ENCODE measurements at regions not wholly inside any gene's neighbourhood (a gene's known extent, or its start where the extent isn't known, plus 50 kb on each side); places are given as distances from the start of the nearest gene placed in this dataset.

DNA sequence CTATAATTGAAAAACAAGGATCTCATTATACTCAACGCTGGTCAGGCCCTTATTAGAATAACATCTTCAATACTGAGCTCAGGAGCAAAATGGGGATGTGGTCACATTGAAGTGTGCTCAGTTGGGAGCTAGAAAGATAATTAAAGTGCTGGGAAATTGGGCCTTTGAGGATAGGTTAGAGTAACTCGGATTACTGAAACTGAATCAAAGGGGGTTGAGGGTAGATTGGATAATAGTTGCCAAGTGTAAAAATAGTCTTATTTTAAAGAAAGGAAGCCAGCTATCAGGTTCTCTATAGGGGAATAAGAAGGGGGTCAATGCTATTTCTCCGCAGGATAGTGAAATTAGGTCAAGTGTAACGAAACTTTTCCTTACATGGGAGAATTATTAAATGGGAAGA is 391.0 kb upstream of the PTPRD start:
- no peak for DNase-seq

DNA sequence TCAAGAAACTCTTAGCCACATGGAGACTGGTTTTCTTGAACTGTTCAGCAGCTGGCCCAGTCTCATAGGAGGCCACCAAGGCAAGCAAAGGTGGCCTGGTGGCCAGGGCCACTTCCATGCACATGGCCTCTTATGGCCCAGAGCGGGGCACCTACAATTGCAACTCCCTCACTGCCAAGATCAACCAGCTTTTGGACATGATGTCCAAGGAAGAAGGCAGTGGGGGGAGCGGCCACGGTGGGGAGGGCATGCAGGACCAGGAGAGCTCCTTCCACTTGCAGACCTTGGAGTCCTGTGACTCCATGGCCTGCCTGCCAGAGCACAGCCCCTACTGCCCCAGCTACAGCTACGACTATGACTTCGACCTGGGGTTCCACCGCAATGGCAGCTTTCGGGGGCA is 398.9 kb upstream of the PTPRD start:
- DNase-seq = no peak

DNA sequence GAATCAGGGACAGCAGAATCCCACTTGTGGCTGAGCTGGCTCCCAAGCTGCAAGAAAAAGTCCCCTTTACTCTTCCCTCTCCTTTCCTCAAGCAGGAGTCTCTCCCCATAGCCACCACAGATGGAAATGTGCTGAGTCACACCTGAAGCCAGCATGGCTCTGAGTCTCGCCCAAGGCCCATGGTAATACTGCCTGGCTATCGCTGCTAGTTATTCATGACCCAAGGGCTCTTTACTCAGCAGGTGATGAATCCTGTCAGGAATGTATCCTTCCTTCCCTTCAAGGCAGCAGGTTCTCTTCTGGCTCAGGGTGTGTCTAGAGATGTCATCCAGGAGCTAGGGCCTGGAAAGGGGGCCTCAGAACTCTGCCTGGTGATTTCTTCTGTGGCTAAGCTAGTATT is 403.3 kb upstream of the PTPRD start:
- DNase-seq = no peak

DNA sequence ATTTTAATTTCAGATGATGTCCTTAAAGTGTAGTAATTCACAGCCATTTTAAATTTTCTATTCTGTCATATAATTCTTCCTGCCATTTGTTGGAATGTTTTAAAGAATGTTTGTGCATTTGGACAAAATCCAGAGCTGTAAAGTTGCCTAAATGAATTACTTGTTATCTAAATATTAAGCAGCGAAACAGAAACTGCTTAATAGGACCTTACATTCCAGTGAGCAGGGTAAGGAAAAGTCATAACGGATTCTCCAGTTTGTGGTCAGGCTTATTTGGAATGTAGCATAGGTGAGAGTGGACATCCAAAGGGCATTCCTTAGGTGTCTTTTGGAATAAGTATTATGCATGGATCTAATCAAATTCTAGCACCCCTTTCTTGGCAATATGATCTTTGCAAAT is 410.4 kb upstream of the PTPRD start:
- DNase-seq = no peak

DNA sequence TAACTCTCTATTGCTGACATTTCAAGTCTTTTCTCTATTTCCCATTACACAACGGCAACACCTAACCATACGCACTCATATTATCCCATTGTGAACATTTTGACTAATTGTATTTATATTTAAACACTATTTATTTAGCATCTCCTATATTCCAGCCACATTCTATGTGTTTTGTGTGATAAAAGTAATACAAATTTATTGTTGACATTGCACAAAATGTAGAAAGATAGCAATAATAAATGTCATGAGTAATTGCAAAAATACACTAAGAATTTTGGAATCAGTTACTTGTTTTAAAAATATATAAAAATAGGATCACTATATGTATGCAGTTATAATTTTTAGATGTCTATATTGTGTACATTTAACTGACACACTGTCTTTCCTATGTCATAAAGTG is 413.0 kb upstream of the PTPRD start:
- DNase-seq = no peak

DNA sequence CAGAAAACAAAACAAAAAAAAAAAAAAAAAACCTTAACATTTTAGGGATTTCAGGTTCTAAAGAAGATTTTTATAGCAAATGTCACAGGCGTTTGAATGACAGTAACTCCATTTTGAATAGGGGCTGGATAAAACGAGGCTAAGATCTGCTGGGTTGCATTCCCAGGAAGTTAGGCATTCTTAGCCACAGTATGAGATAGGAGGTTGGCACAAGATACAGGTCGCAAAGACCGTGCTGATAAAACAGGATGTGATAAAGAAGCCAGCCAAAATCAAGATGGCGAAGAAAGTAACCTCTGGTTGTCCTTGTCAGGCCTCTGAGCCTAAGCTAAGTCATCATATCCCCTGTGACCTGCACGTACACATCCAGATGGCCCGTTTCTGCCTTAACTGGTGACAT is 425.6 kb upstream of the PTPRD start:
- DNase-seq = no peak

DNA sequence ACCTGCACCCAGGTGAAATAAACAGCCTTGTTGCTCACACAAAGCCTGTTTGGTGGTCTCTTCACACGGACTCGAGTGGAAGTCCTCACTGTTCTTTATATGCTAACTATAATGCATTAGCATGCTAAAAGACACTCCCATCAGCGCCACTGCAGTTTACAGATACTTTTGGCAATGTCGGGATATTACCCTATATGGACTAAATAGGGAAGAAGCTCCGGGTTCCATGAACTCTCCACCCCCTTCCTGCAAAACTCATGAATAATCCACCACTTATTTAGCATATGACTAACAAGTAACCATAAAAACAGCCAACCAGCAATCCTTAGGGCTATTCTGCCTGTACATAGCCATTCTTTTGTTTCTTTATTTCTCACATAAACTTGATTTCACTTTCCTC is 426.2 kb upstream of the PTPRD start:
- no peak for DNase-seq

DNA sequence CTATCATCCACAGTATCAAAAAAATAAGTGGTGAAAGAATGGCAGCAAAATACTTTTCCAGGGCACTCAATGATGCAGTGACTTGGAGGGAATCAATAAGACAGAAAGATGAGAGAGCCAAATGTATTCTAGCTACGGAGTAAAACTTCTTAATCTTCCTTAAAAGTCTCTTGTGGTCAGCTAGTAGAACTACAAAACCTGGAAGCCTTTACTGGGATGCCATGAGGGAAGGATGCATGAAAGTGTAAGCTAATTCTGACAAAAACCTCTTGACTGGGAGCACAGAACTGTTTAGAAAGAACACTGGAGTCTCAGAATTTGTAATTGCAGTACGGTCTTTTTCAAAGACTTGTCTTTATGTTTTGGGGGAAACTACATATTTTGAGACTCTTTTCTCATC is 432.8 kb upstream of the PTPRD start:
- no peak for DNase-seq

DNA sequence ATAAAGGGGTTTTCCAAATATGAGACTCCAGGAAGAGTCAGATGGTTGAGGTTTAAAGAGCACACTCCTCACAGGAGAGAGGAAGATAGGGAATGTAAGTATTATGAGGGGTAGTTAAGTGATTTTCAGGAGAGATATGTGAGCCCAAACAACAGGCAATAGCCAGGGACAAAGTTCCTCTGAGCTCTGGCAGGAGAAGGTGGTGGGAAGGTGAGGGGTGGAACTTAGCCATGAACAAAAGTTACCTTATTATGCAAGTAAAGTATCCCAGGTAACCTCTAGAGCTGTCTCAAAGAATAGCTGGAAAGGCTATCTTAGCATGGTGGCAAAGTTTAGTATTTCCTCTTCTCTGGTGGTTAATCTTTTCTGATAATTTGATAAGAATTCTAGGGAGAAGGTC is 450.5 kb upstream of the PTPRD start:
- DNase-seq = no peak

DNA sequence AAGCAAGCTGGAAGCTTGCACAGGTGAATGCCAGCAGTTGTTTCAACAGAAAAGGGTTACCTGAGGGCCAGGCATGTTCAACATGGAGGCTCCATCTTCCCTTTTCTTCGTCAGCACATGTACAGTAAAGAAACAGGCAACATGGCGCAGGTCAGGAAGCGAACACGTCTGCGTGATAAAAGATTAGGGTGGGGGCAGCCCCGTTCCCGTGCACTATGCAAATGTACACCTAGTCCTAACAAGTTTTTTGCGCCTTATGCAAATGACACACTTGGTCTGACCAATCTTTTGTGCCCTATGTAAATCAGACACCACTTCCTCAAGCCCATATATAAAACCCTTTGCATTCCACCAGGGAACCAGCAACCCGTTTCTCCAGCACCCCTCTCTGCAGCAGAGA is 452.1 kb upstream of the PTPRD start:
- no peak for DNase-seq

DNA sequence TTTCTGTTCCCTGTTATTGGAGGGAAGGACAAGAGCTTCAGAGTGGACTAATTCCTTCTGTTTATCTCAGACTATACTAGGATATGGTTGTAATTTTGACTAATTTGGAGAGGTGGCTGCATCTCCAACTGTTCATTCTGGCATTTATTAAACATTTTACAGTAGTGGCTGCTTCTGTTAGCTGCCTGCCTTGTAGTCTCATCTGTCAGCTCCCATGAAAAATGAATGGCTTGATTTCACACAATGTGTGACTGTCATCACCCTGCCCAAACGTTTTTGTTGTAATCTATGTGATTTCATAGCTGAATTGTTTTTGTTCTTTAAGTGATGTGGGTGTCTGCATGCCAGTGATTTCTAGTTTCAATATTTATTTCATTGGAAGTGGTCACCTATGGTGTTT is 459.4 kb upstream of the PTPRD start:
- DNase-seq = no peak

DNA sequence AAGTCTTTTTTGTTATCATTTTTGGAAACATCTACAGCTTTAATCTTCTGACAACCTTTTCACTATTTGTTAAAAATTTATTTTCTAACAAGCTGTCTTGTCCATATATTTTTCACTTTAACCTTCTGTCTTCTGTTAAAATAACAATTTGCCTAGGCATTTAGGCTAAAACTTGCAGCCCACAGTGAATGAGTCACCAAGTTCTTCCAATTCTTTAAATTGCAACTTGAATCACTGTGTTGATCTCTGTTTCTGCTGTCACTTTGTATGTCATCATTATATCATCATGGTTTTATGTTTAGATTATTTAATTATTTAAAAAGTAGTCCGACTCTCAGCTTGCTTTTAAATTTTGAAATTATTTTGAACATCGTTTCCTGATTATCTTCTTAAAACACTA is 473.8 kb upstream of the PTPRD start:
- DNase-seq = no peak

DNA sequence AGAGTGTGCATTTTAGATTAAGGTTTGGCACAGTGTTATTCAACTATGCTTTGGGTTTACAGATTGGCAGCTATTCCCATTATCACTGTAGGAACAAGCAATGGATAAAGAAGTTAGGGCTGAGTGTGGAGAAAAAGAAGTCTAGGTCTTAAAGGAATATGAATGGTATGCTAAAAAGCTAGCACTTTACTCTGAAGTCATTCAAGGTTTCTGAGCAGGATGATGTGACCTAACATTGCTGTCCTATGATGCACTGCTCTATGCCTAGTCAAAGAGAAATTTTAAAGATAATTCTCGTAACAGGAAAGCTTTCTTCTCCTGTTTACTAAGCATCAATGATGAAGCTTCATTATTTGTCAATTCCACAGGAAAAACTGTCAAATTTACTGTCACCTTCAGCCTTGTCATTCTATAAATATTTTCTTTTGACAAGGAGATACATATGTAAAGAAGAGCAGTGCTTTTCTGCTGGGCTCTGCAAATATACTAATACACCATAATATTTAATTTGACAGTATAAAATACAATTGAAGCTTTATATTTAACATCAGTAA is 476.1 kb upstream of the PTPRD start:
- DNase-seq = no peak

DNA sequence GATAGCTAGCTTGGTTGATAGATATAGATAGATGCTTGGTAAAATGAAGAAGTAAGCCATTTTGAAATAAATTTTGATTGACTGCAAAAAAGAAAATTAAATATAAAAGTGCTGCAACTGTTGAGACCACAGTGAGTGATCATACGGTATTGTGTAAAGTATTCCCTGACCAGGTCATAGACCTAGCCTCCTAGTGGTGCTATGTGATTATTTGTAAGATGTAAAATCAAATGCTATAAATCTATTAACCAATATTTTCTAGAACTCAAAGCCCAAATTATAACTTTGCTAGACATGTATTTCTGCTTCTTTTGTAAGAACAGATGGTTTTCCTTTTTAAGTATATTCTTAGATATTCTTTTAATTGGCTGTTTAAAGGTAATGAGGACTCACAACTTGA is 480.2 kb upstream of the PTPRD start:
- no peak for DNase-seq

DNA sequence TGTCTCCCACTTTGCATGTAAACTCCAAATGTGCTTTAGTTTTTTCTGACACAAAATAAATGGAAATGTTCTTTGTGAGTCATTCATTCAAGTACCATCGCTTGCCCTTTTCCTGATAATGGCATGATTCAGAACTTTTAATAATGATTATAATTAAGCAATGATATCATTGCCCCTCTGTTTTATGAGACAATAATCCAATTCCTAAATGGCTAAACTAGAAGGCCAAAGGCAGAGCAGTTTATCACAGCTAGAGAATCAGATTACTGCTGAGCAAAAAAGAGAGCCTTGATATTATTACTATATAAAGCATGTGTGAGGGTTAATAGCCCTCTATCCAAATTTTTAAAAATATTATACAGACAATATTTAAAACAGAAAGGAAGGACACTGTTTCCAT is 484.2 kb upstream of the PTPRD start:
- DNase-seq = no peak

DNA sequence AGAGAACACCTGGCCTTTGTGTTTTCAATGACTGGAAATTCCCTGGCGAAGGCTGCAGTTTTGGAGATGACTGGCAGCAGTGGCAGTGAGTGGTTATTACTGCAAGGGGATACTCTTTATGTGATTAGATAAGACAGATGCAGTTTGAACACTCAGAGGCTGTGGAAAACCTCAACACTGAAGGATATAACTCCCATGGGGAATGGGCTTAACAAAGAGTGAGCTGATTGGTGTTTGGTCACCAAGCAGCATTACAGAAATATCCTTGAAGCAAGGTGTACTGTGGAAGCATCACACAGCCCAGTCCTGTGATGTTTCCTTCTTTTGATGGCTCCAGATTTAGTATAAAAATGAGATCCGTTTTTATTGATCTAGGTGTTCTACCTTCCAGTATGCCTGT is 490.7 kb upstream of the PTPRD start:
- no peak for DNase-seq

DNA sequence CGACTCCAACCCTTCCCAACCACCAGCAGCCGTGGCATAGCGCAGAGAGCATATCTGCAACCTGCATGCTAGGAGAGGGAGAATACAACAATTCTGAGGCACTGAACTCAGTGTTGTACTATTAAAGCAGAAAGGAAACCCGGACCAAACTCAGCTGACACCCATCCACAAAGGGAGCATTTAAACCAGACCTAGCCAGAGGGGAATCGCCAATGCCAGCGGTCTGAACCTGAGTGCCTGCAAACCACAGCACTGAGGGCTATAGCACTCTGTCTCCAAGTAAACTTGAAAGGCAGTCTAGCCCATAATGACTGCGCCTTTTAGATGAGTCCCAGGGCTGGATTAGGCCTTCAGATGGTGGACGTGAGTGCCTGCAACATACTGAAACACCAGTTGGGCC is 494.4 kb upstream of the PTPRD start:
- DNase-seq = no peak

DNA sequence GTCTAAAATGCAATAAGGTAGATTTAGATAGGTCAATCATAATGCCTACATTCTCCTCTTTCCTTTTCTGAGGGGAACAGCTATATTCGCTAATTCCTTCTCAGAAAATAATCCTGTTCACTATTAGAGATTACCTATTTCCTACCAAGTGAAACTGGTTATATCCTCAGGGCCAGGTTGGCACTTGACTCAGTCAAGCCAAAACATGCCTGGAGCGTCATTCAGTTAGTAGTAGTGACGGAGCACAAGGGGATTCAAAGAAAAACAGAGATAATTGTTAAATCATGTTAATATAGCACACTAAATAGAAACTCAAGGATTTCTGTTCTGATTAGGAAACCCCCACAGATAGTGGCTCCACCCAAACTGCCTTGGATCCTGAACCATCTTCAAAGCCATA is 515.4 kb upstream of the PTPRD start:
- DNase-seq = no peak

DNA sequence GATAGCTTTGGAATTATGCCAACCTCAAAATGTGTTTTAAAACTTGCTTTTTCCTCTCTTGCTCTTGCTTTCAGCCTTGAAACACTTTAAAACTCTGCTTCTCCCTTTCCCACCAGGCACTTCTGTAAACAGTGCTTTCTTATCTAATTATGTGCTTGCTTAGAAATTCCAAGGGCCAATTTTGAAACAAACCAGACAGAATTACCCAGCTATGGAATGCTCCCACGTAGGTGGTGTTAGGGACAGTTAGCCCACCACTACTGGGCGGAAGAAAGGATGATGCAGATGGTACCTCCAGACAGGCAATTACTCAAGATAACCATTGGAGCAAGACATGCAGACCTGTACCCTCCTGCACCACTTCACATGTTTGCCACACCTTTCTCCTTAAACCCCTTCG is 523.0 kb upstream of the PTPRD start:
- DNase-seq = no peak

DNA sequence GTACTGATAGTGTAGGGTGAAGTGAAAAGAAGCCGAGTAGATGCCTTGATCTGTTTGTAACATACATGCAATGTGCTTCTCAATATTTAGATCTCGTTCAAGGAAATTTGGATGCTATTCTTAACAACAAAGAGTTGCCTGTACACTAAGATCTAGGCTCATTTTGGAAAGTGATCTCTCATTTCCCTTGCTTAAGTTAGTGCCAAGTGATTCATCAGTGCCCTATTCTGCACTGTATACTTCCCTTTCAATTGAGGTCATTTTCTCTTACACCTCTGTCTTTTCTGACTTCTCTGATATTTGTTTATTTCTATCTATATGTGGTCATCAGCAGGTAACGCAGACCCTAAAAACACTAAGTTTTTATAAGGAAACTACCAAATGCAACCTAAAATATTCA is 528.6 kb upstream of the PTPRD start:
- DNase-seq = no peak

DNA sequence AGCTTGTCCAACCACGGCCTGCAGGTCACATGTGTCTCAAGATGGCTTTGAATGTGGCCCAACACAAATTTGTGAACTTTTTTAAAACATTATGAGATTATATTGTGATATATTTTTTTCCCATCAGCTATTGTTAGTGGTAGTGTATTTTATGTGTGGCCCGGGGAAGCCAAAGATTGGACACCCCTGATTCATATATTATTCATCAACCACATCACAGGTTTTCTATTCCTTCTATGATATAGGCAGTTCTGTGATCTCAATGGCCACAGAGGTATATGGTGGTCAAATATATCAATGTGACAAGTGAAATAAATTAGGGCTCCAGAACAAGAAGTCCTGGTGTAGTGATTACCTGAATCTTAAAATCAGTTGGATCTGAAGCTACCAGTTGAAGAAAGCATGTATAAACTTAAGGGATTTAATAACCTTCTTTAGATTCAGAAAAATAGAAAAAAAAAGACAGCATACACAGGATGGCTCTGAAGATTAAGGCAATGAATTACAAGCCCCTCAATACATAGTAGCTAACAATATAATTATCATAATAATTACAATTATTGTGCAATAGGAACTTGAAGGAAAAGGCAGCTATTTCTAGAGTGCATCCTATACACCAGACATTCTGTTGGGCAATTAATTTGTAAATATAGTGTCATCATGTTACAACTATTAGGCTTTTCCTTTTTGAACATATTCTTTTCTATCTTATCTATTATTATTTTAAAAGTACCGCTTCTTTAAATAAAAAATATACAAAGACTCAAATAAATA is 530.4 kb upstream of the PTPRD start:
- no peak for DNase-seq

DNA sequence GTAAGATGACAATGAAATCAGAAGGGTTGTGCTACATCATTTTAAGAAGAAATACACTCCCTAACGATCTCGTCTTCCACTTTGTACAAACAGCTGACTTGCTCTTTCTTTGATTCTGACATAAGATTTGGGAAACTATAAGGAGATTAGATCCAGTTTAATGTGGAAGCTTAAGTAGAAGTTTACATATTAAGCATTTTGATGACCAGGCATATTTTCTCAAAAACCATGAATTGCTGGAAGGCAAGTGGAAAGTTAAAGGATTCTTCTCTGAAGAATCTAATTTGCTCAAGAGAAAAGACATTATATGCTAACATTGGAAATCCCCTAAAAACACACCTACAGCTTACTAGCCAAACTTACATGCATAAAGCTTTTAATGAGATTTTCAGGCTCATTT is 531.9 kb upstream of the PTPRD start:
- DNase-seq = no peak

DNA sequence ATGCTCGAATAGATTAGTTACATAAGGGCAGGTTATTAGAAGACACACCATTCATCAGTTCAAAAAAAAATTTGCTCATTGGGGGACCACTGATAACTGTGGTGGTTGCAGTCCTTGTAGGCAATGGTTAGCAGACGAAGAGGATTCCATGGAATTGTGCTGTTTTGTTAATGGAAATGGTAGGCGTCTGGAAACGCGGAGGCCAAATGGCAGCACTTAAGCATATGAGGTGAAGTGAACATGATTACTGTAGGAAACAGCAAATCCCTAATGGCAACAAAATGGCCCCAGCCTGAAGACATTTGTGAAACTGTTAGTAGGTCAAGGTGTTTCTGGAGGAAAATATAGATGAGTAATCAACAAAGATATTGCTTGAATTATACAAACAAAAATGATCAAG is 535.4 kb upstream of the PTPRD start:
- no peak for DNase-seq

DNA sequence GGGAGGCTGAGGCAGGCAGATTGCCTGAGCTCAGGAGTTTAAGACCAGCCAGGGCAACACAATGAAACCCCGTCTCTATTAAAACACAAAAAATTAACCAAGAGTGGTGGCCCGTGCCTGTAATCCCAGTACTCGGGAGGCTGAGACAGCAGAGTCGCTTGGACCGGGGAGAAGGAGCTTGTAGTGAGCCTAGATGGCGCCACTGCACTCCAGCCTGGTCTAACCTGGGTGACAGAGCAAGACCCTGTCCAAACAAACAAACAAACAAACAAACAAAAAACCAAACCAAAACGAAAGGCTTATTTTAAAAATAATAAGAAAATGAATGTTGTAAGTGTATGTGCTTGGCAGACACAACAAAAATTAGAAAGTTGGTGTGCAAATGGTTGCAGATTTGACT is 536.3 kb upstream of the PTPRD start:
- DNase-seq = no peak

DNA sequence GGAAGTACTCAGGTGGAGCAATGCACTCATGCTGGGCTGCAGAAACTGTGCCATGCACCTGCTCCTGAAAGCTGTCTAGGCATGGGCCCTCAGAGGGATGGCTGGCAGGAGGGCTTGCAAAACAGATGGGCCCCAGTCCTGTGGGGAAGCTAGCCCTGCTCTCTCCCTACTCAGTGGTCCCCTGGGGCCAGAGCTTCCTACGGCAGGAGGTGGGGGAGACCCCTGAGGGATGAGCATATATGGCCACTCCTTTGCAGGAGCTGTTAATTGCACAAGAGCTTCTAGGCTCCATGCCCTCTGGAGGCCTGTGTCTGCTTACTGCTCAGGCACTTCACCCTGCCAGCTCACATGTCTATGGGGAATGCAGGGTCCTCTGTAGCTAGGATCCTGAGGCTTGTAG is 545.3 kb upstream of the PTPRD start:
- no peak for DNase-seq
